Activated gamma-delta T cell treated with anti-CD3 and anti-CD28 coated beads, Interleukin-2, amount 50 U/mL, for 16 hours (primary cell): ENCODE measurements at regions not wholly inside any gene's neighbourhood (a gene's known extent, or its start where the extent isn't known, plus 50 kb on each side); places are given as distances from the start of the nearest gene placed in this dataset.

Source experiments
- DNase-seq: peaks from one replicate; pipeline ENCODE4 v3.0.0-alpha.2; 2020; ENCODE audit warnings: low read depth

GRCh38 chr21:40985370-40985769 lies 138.4 kb upstream of the DSCAM start:
- no peak for DNase-seq

- DNase-seq, result no peak
Measured at GRCh38 chr21:40990366-40990765, 143.4 kb upstream of the DSCAM start.

- DNase-seq, result no peak
Measured at GRCh38 chr21:40997831-40998230, 150.9 kb upstream of the DSCAM start.

- DNase-seq, result no peak
Measured at GRCh38 chr21:41000838-41001237, 153.9 kb upstream of the DSCAM start.

- DNase-seq, result no peak
Measured at GRCh38 chr21:41006636-41007035, 159.7 kb upstream of the DSCAM start.

GRCh38 chr21:41008351-41008750 lies 159.6 kb upstream of the BACE2 start:
- DNase-seq, result no peak

GRCh38 chr21:41008974-41009373 lies 159.0 kb upstream of the BACE2 start:
- DNase-seq, result no peak

GRCh38 chr21:41009398-41010100 lies 158.4 kb upstream of the BACE2 start:
- DNase-seq, result no peak

GRCh38 chr21:41010101-41010435 lies 157.9 kb upstream of the BACE2 start:
- no peak for DNase-seq

- DNase-seq, result no peak
Measured at GRCh38 chr21:41011098-41011731, 156.7 kb upstream of the BACE2 start.

GRCh38 chr21:41011951-41012366 lies 156.0 kb upstream of the BACE2 start:
- no peak for DNase-seq

- DNase-seq, result no peak
Measured at GRCh38 chr21:41012425-41012824, 155.5 kb upstream of the BACE2 start.

- no peak for DNase-seq
Measured at GRCh38 chr21:41016472-41016871, 151.5 kb upstream of the BACE2 start.

- no peak for DNase-seq
Measured at GRCh38 chr21:41018431-41018830, 149.5 kb upstream of the BACE2 start.

- DNase-seq, result no peak
Measured at GRCh38 chr21:41023936-41024335, 144.0 kb upstream of the BACE2 start.

GRCh38 chr21:41024341-41024740 lies 143.6 kb upstream of the BACE2 start:
- no peak for DNase-seq

- no peak for DNase-seq
Measured at GRCh38 chr21:41024746-41025254, 143.2 kb upstream of the BACE2 start.

- DNase-seq, result no peak
Measured at GRCh38 chr21:41029571-41029970, 138.4 kb upstream of the BACE2 start.

GRCh38 chr21:41031701-41032220 lies 136.2 kb upstream of the BACE2 start:
- DNase-seq, result no peak

GRCh38 chr21:41032541-41032940 lies 135.4 kb upstream of the BACE2 start:
- no peak for DNase-seq

- no peak for DNase-seq
Measured at GRCh38 chr21:41037212-41037611, 130.7 kb upstream of the BACE2 start.

GRCh38 chr21:41037936-41038335 lies 130.0 kb upstream of the BACE2 start:
- DNase-seq, result no peak

- no peak for DNase-seq
Measured at GRCh38 chr21:41043014-41043413, 124.9 kb upstream of the BACE2 start.
